ENCODE measurements at regions not wholly inside any gene's neighbourhood (a gene's known extent, or its start where the extent isn't known, plus 50 kb on each side); places are given as distances from the start of the nearest gene placed in this dataset.

GRCh38 chr6:92690997-92691599 lies 728.3 kb downstream of the EPHA7 start:
- no peak overlapping the region for H3K4me3 ChIP-seq
- no peaks in the 10 kb centered on the region for H3K9me3 ChIP-seq (ENCODE audit: control insufficient read depth in 4 of 4, insufficient read depth in 3 of 4, low read length in 3 of 4)
- ATAC-seq (ENCODE audit: insufficient read depth, low FRiP score), result no peak
- no peaks in the 10 kb centered on the region for H3K27me3 ChIP-seq (ENCODE audit: control insufficient read depth in 3 of 3, insufficient read depth in 3 of 3, low read length in 2 of 3)
- peaks cover 0 to 3% (median 0%) of the 10 kb centered on the region in 5 donors for H3K4me1 ChIP-seq (ENCODE audit: control insufficient read depth in 5 of 5, insufficient read depth in 5 of 5, low read length in 5 of 5)
- H3K9ac ChIP-seq (ENCODE audit: insufficient read depth in 1 of 2, low read length in 2 of 2), result no peak overlapping the region
- H3K27ac ChIP-seq (ENCODE audit: low read depth in 1 of 2, low read length in 1 of 2), result no peak overlapping the region
- WGBS, 2 donors, result 59 to 74% methylated on average over 2 of the region's 2 CpGs
- no peak for TF ChIP-seq CTCF (IDR thresholded peaks at IDR 0.05; ENCODE audit: control extremely low read depth, extremely low read depth)
- H3K36me3 ChIP-seq (ENCODE audit: control insufficient read depth in 4 of 4, insufficient read depth in 4 of 4, low read length in 4 of 4), result no peaks in the 10 kb centered on the region
- no peak for DNase-seq

- Histone ChIP-seq H3K27ac (ENCODE audit: low read depth in 1 of 2, low read length in 1 of 2) (no peak overlapping the region), H3K4me1 (ENCODE audit: control insufficient read depth in 5 of 5, insufficient read depth in 5 of 5, low read length in 5 of 5) (peaks cover 0 to 3% (median 0%) of the 10 kb centered on the region in 5 donors), H3K9me3 (ENCODE audit: control insufficient read depth in 4 of 4, insufficient read depth in 3 of 4, low read length in 3 of 4) (no peaks in the 10 kb centered on the region), H3K9ac (ENCODE audit: insufficient read depth in 1 of 2, low read length in 2 of 2) (no peak overlapping the region), H3K27me3 (ENCODE audit: control insufficient read depth in 3 of 3, insufficient read depth in 3 of 3, low read length in 2 of 3) (no peaks in the 10 kb centered on the region), H3K36me3 (ENCODE audit: control insufficient read depth in 4 of 4, insufficient read depth in 4 of 4, low read length in 4 of 4) (no peaks in the 10 kb centered on the region), H3K4me3 (no peak overlapping the region)
- 26 to 30% methylated on average over 2 of the region's 2 CpGs for WGBS, 2 donors
- no peak for TF ChIP-seq CTCF (IDR thresholded peaks at IDR 0.05; ENCODE audit: control extremely low read depth, extremely low read depth)
- peak in 1 of 3 donors; percentile 19 for DNase-seq
- ATAC-seq (ENCODE audit: insufficient read depth, low FRiP score), result no peak
Measured at GRCh38 chr6:92688342-92688741, 731.0 kb downstream of the EPHA7 start.

- H3K36me3 ChIP-seq (ENCODE audit: control insufficient read depth in 4 of 4, insufficient read depth in 4 of 4, low read length in 4 of 4), result no peaks in the 10 kb centered on the region
- H3K4me1 ChIP-seq (ENCODE audit: control insufficient read depth in 5 of 5, insufficient read depth in 5 of 5, low read length in 5 of 5), result peaks cover 0 to 3% (median 0%) of the 10 kb centered on the region in 5 donors
- ATAC-seq (ENCODE audit: insufficient read depth, low FRiP score), result no peak
- DNase-seq, result no peak
- no peaks in the 10 kb centered on the region for H3K9me3 ChIP-seq (ENCODE audit: control insufficient read depth in 4 of 4, insufficient read depth in 3 of 4, low read length in 3 of 4)
- H3K4me3 ChIP-seq, result no peak overlapping the region
- H3K9ac ChIP-seq (ENCODE audit: insufficient read depth in 1 of 2, low read length in 2 of 2), result no peak overlapping the region
- H3K27ac ChIP-seq (ENCODE audit: low read depth in 1 of 2, low read length in 1 of 2), result no peak overlapping the region
- WGBS, 2 donors, result 69 to 74% methylated on average over 2 of the region's 2 CpGs
- H3K27me3 ChIP-seq (ENCODE audit: control insufficient read depth in 3 of 3, insufficient read depth in 3 of 3, low read length in 2 of 3), result no peaks in the 10 kb centered on the region
- no peak for TF ChIP-seq CTCF (IDR thresholded peaks at IDR 0.05; ENCODE audit: control extremely low read depth, extremely low read depth)
Measured at GRCh38 chr6:92687278-92687677, 732.1 kb downstream of the EPHA7 start.

GRCh38 chr6:92684386-92684785 lies 735.0 kb downstream of the EPHA7 start:
- Histone ChIP-seq H3K4me3 (no peak overlapping the region), H3K27me3 (ENCODE audit: control insufficient read depth in 3 of 3, insufficient read depth in 3 of 3, low read length in 2 of 3) (no peaks in the 10 kb centered on the region), H3K9ac (ENCODE audit: insufficient read depth in 1 of 2, low read length in 2 of 2) (no peak overlapping the region), H3K4me1 (ENCODE audit: control insufficient read depth in 5 of 5, insufficient read depth in 5 of 5, low read length in 5 of 5) (no peaks in the 10 kb centered on the region), H3K36me3 (ENCODE audit: control insufficient read depth in 4 of 4, insufficient read depth in 4 of 4, low read length in 4 of 4) (no peaks in the 10 kb centered on the region), H3K9me3 (ENCODE audit: control insufficient read depth in 4 of 4, insufficient read depth in 3 of 4, low read length in 3 of 4) (no peaks in the 10 kb centered on the region), H3K27ac (ENCODE audit: low read depth in 1 of 2, low read length in 1 of 2) (no peak overlapping the region)
- DNase-seq (no peak), ATAC-seq (ENCODE audit: insufficient read depth, low FRiP score) (no peak)
- no peak for TF ChIP-seq CTCF (IDR thresholded peaks at IDR 0.05; ENCODE audit: control extremely low read depth, extremely low read depth)
- 72 to 87% methylated on average over 1 of the region's 1 CpG for WGBS, 2 donors

All from lung (tissue), 11 donors.